HG03565 (cell line): ENCODE measurements at regions not wholly inside any gene's neighbourhood (a gene's known extent, or its start where the extent isn't known, plus 50 kb on each side); places are given as distances from the start of the nearest gene placed in this dataset.
A peak's percentile ranks its signal among the peaks of the same experiment; 100 is the strongest.

Experiments used
- ATAC-seq: cut with Tn5 transposase; IDR thresholded peaks from one replicate; pipeline ENCODE4 v1.9.1; 2021; ENCODE audit warnings: mild to moderate bottlenecking, moderate library complexity; ENCODE audit not compliant: unreplicated experiment

DNA sequence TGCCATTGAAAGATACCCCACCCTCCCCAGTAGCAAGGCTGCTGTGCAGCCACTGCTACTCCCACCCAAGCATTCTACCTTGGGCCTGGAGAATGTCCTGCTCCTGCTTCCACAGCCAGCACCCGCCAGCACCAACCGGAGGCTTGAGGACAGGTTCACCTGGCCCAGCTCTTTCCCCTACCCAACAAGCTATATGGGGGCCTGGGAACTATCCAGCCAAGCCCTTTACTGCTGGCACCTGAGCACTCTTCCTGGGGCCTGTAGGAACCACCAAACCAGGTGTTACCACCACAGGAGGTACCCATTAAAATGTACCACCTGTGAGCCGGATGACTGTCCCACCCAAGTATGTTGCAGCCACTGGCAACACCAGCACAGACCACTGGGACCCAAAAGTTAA lies 86.1 kb upstream of the GHR start:
- no peak for ATAC-seq

- ATAC-seq: no peak
These were observed 85.6 kb upstream of the GHR start for GRCh38 chr5:42337607-42338006.

DNA sequence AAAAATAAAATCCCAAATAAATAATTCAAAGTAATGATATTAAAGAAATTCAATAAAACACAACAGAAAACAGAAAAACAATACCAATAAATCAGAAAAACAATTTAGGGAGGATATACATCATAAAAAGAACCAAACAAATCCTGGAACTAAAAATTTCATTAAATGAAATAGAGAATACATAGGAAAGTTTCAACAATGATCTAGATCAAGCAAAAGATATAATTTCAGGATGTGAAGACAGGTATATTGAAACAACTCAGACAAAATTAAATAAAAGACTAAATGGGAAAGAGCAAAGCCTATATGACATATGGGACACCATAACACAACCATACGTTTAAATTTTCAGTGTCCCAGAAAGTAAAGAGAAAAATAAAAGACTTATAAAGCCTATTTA lies 85.1 kb upstream of the GHR start:
- ATAC-seq: no peak

- ATAC-seq: no peak
These were observed 74.1 kb upstream of the GHR start for GRCh38 chr5:42349163-42349562.

GRCh38 chr5:42351956-42352355 lies 71.3 kb upstream of the GHR start:
- no peak for ATAC-seq

GRCh38 chr5:42360056-42360455 lies 63.2 kb upstream of the GHR start:
- no peak for ATAC-seq

- ATAC-seq: no peak
These were observed 62.5 kb upstream of the GHR start for GRCh38 chr5:42360616-42361314.

DNA sequence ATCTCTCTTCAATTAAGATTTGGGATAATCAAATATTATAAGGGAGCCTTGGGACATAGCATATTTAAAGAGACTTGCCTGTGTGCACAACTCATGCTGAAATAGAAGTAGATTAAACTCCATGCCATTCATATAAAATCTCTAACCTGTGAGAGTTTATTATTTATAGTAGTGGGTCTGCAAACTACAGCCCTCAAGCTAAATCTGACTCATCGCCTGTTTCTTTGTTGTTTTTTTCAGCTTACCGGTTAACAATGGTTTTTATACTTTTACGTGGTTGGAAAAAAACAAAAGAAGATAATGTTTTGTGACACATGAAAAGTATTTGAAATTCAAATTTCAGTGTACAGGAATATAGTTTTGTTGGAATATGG lies 61.9 kb upstream of the GHR start:
- no peak for ATAC-seq

- peak; percentile 64 for ATAC-seq
These were observed 57.2 kb upstream of the GHR start for GRCh38 chr5:42366051-42366450.
